ENCODE measurements at regions not wholly inside any gene's neighbourhood (a gene's known extent, or its start where the extent isn't known, plus 50 kb on each side); places are given as distances from the start of the nearest gene placed in this dataset.

DNA sequence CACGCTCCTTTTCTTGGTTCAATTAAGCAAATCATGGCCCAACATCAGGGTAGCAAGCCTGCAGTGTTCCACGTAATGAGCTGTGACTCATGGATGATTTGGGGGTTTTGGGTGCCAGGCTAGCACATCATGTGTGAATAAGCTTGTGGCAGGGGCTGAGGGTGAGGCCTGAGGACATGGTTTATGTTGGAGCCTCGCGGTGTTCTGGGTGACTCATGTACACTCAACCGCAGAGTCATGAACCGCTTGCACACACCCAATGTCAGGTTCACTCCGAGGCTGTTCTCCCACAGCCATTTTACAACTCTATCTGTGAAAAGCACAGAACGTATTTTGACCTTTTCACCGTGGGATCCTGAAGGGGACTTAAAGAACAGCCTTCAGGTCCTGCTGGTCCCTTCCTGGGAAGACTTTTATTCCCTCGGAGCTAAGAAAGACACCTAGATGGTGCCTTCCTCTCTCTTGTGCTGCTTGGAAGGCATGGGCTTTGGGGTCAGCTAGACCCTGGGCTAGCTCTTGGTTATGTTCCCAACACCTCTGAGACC is 139.9 kb upstream of the ZEB2 start:
- ATAC-seq, result peak; percentile 64
- Histone ChIP-seq H3K36me3 (ENCODE audit: low read depth) (no peaks in the 10 kb centered on the region), H3K4me3 (no peak overlapping the region), H3K9me3 (no peaks in the 10 kb centered on the region), H3K4me1 (ENCODE audit: low read depth) (no peaks in the 10 kb centered on the region)
- DNase-seq, result peak in 1 of 3 donors; percentile 51
- intact Hi-C loops (cut with DNase I, micrococcal nuclease), result no loop called here
- TF ChIP-seq CTCF (IDR thresholded peaks at IDR 0.05), result no peak

- Histone ChIP-seq H3K4me3 (no peak overlapping the region), H3K36me3 (ENCODE audit: low read depth) (no peaks in the 10 kb centered on the region), H3K9me3 (no peaks in the 10 kb centered on the region), H3K4me1 (ENCODE audit: low read depth) (no peaks in the 10 kb centered on the region)
- DNase-seq, result no peak
- no peak for TF ChIP-seq CTCF (IDR thresholded peaks at IDR 0.05)
- intact Hi-C loops (cut with DNase I, micrococcal nuclease), result no loop called here
- ATAC-seq, result no peak
Measured at GRCh38 chr2:144654523-144654922, 134.6 kb upstream of the ZEB2 start.

DNA sequence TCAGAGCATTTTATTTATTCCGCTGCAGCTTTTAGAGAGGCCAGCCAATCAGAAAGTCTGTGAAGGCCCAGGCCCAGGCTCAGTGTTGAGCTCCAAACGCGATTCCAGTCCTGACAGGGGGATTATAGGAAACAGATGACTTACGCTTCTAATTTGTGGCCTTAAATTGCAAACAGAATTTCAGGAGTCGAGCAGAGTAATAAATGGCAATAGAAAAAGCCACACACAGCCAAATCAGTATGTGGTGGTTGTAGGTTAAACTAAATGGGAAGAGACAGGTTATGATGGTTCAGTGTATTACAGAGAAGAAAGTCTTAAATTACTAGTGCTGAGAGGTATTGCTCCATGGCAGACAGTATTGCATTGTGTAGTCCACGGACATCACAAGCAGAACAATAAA is 131.0 kb upstream of the ZEB2 start:
- ATAC-seq (no peak), DNase-seq (no peak)
- no peak for TF ChIP-seq CTCF (IDR thresholded peaks at IDR 0.05)
- no peaks in the 10 kb centered on the region for H3K36me3 ChIP-seq (ENCODE audit: low read depth)
- intact Hi-C loops (cut with DNase I, micrococcal nuclease), result no loop called here
- no peaks in the 10 kb centered on the region for H3K4me1 ChIP-seq (ENCODE audit: low read depth)
- H3K9me3 ChIP-seq, result no peaks in the 10 kb centered on the region
- H3K4me3 ChIP-seq, result no peak overlapping the region

GRCh38 chr2:144648837-144649465 is 129.0 kb upstream of the ZEB2 start:
- no peaks in the 10 kb centered on the region for H3K4me1 ChIP-seq (ENCODE audit: low read depth)
- H3K4me3 ChIP-seq, result no peak overlapping the region
- intact Hi-C loops (cut with DNase I, micrococcal nuclease), result no loop called here
- no peak for DNase-seq
- no peaks in the 10 kb centered on the region for H3K36me3 ChIP-seq (ENCODE audit: low read depth)
- no peak for ATAC-seq
- no peak for TF ChIP-seq CTCF (IDR thresholded peaks at IDR 0.05)
- no peaks in the 10 kb centered on the region for H3K9me3 ChIP-seq

DNA sequence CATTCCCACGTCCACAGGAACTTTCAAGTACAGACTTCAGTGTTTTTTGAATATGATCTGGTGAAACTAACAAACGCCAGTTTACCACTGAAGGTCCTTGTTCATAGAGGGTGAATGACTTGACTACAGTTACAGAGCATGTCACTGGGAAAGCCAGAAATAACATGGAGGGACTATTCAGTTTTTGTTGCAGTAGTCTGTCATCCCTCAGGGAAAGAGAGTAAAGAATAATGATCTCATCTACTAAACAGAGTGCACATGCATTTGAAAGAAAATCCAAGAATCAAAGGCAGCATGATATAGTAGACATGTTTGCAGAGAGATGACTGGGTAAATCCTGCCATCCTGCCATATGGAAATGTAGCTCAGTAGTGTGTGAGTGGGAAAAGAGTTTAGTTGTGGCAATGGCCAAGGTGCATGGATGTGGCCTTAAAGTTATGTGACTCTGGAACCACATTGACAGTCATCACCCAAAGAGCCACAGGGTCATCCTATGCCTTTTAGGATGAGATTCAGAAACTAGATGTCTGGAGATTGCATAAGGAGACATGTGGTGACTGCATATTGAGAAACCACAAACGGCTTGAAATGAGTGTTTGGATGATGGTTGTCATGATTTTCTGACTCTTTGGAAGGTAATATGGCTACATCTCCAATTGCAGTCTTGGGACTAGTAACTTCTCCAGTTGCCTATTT is 125.3 kb upstream of the ZEB2 start:
- no peak for ATAC-seq
- intact Hi-C loops (cut with DNase I, micrococcal nuclease), result no loop called here

More for the DNA sequence above, 125.3 kb upstream of the ZEB2 start:
- DNase-seq, result no peak
- H3K4me3 ChIP-seq, result no peak overlapping the region
- no peaks in the 10 kb centered on the region for H3K4me1 ChIP-seq (ENCODE audit: low read depth)
- no peaks in the 10 kb centered on the region for H3K9me3 ChIP-seq
- TF ChIP-seq CTCF (IDR thresholded peaks at IDR 0.05), result no peak
- no peaks in the 10 kb centered on the region for H3K36me3 ChIP-seq (ENCODE audit: low read depth)

Data from mucosa of descending colon (tissue), 3 donors.